GM19324 (cell line): ENCODE measurements at regions not wholly inside any gene's neighbourhood (a gene's known extent, or its start where the extent isn't known, plus 50 kb on each side); places are given as distances from the start of the nearest gene placed in this dataset.
"Not testable (repeated sequence)": the region's sequence is repeated elsewhere in the genome, so short reads cannot be mapped to it uniquely, and the experiment has no call there.

Source experiments
- ATAC-seq: cut with Tn5 transposase; IDR thresholded peaks from one replicate; pipeline ENCODE4 v1.9.1; 2021; ENCODE audit warnings: mild to moderate bottlenecking, moderate library complexity; ENCODE audit not compliant: unreplicated experiment, low FRiP score

DNA sequence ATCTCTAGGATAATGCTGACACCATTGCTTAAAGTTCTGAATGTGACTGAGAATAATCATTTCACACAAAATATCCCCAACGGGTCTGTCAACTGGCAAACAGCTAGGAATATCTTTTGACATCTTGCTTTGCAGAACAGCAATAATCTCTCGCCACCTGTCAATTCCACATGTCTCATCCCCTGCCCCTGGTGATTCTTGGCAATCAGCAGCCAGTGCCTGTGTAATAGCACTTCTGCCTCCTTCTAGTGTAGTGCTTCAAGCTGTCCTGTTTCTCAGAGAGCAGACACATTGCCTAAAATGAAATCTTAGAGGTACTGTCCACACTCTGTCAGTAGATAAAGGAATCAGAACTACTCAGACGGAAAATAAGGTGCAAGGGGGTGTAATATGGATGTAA lies 984.4 kb downstream of the LTN1 start:
- ATAC-seq = not testable (repeated sequence)

DNA sequence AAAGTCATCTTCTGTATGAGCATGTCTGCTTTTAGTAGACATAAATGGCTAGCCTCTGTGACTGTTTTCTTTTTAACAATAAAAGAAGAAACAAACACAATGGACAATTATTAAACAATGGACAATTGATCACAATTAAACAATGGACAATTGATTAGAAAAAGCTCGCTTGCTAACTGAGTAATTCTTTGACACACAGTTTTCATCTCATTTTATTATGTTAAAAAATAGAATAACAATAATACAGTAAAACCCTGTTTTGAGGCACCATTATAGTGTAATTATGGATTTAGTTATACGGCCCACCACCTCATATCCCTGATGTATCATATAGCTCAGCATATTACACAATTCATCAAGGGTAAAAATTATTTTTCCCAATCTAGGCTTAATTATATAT lies 989.0 kb downstream of the LTN1 start:
- ATAC-seq = not testable (repeated sequence)

DNA sequence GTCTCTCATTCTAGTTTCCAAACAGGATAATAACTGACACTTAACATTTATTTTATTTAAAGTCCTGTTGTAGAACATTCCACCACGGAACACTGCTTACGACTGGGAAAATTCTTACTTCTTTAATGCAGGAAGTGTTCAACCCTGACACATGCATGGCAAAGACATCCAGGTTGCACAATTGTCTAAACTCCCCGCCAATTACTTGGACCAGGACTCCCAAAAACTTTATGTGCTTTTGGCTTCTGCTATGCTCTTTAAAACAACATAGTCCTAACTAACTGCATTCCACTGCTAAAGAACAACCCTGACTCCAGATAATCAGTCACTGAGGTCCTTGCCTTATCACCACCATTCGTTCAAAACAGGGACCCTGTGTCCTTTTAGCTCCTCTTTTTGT lies 995.8 kb downstream of the LTN1 start:
- ATAC-seq = not testable (repeated sequence)

DNA sequence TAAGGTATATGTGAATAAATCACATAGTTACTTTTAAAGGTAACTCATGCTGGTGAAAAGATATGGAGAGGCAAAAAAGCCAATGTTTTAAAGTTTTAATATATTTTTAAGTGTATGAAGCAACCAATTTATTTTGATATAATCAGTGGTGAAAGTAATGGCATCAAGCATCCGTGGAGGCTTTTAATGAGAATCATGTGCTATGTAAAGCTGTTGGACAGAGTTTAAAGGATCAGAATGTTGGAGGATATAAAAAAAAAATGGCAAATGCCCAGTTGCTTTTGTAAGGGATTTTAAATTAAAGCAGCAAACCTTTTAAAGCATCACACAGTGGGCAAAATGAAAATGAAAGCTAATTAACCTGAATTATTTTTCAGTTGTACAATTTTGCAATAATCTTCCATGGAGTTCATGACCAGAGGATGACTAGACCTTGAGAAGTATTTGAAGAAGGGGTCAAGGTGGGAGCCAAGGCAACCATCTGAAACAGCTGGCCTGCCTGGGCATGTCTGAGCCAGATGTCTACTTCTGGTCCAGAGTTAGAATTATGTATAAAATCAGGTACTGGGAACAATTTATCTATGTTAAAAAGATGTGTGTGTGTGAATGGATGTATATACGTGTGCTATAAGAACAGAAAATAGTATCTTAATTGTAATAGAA lies 1007.9 kb downstream of the LTN1 start:
- ATAC-seq = not testable (repeated sequence)

DNA sequence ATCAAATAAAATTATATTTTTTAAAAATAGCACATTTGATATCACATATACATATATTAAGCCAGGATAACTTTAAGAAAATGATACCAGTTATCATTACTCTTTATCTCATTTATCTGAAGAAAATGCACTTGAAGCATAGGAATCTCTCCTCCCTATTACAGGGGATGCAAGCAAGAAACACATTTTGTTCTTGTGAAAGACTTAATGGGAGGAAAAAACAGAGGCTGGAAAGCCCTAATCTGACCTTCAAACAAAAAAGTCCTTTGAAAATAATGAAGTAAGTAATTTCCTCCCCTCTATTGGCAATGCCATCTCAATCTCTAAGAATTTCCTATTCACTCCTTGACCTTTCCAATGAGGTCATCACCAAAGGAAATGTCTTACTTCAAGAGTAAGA lies 1012.6 kb upstream of the ADAMTS5 start:
- not testable (repeated sequence) for ATAC-seq

DNA sequence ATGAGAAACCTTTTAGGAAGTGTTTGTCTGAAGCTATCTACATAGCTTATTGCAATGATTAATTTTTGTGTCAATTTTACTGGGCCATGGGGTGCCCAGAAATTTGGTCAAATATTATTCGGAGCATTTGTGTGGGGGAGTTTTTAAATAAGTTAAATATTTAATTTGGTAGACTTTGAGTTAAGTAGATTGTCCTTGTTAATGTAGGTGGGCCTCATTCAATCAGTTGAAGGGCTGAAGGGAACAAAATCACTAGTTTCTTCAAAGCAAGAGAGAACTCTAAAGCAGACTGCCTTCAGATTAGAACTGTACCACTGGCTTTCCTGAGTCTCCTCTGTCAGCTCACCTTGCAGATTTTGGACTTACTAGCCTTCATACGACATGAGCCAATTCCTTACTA lies 1008.6 kb upstream of the ADAMTS5 start:
- ATAC-seq = no peak

DNA sequence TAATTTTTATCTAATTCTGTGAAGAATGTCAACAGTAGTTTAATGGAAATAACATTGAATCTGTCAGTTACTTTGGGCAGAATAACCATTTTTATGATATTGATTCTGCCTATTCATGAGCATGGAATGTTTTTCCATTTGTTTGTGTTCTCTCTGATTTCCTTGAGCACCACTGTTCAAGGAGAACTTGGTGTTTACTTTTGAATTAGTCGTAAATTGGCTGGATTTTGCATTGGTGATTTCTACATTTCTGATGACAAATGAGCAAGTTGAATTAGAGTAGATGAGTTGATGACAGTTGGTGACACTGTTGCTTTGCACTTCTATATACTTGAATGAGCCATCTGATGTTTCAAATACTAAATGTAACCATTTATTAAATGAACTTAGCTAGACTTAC lies 1007.3 kb upstream of the ADAMTS5 start:
- ATAC-seq = not testable (repeated sequence)

DNA sequence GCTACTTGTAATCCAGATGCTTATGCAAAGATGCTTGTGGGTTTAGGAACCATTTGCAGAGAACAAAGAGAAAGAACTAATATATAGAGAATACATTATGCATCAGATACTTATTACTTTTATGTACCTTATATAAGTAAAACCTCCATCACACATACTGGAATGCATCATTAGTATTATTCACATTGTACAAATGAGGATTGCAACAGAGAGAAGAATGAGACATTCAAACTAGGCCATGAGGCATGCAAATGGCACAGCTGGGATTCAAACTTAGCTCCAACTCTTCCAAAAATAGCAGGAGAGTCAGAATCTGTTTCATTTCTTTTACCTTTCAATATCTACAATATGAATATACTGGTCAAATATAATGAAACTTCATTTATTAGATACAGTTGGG lies 1001.4 kb upstream of the ADAMTS5 start:
- ATAC-seq = not testable (repeated sequence)

DNA sequence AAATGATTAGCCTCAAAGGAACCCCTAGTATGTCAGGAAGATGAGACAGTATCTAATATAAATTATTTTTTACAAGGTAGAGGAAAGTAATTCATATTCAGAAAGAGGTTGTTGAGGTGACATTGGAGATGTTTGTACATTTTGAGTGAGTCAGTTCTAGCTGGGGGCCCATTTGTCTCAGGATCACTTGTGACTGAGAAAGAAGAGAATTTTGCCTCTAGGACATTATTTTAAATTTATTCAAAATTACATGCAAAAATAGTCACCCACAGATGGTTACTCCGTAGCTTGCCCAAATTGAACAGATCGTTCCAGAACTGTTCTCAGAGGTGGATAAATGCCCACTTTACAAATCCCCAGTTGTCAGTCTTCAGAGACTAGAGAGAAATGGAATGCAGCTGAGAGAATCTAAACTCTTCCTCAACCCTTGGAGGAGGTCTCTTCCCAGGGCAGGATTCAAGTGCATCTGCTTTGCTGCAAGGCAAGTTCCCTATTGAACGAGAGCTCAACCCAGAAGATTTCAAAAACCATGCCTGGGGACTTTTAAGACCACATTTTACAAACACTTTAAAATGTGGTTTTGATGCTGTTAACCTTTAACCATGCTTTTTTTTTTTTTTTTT lies 987.8 kb upstream of the ADAMTS5 start:
- ATAC-seq = no peak

DNA sequence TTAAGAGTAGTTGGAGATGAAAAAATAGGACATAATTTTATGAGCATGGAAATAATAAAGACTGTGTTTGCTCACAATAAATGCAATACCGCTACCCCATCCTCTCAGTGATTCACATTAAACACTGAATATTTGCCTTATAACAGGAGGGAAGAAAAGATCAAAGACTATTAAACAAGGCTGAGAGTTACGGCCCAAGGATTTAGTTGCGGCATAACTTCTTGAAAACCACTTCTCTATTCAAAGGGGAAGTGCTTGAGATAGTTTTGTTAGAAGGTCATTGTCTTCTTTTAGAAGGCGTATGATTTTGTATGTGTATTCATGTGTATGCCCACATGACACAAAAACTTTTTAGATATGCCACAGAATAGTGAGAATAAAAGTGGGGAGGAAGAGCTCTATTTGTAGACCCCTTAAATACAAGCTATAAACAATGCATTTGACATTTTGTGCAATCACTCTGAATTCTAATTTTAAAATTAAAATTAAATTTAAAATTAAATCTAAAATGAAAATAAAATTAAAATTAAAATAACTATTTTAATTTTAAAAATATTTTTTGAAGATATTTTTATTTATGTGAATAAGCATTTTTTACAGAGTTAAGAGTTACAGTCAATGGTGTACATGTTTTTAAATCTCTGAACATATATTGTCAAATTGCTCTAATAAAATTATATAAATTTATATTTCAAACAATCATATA lies 986.6 kb upstream of the ADAMTS5 start:
- ATAC-seq = no peak

DNA sequence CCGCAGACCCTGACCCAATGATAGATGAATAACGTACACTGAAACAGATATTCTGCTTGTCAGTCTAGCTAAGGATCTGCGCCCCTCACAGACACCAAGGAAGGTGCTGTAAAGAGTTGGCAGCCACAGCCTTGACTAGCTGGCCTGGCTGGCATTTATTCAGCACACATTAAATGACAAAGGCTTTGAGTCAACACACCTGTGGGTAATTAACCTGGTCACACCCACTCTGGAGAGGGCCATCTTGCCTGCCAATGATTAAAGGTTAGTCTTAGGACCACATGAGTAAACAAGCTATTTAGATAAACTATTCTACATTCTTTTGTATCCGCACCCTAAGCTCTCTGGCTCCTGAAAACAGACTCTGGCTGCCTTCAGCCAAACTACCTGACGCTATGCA lies 982.2 kb upstream of the ADAMTS5 start:
- not testable (repeated sequence) for ATAC-seq

DNA sequence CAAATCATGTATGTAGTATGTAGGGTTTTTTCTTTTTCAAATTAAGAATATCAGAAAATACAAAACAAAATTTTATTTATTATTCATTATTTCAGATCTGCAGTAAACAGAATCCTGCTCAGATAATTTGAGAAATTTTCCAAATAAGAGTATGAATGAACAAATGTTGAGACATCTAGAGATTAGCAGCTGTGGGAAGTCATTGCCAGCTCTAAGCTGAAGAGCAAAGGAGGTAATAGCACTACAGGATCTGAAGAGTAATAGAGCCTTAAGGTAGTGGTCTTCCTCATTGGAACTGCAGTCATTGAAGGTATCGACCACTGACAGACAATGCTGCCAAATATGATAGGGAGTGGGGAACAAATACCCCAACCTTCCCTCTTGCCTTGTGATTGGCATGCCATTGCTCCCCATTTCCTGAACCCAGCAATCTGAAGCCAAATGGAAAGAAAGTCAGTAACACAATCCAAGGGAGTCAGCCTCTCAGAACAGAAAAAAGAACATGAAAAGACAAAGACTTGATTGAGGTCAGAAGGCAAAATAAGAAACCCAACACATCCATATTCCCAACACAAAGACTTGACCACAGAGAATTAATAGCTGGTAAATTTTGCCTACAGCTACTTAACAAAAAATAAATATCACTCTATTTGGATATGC lies 963.4 kb upstream of the ADAMTS5 start:
- not testable (repeated sequence) for ATAC-seq

DNA sequence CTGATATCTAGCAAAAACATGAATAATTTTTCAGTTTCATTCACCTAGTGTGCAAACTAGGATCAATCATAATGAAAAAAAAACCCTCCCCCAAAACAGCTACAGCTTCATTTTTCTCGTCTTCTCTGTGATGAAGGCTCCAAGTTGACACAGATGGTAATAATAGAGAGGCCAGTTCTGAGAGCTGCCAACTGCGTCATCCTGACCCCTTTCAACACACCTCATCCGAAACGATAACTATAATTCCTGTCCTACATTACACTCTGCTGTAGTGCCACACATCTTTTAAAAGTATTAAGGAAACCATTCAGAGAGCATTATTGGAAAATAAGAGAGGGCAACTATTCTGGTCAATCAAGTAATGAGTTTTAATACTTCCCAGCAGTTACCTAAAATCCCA lies 962.3 kb upstream of the ADAMTS5 start:
- not testable (repeated sequence) for ATAC-seq

DNA sequence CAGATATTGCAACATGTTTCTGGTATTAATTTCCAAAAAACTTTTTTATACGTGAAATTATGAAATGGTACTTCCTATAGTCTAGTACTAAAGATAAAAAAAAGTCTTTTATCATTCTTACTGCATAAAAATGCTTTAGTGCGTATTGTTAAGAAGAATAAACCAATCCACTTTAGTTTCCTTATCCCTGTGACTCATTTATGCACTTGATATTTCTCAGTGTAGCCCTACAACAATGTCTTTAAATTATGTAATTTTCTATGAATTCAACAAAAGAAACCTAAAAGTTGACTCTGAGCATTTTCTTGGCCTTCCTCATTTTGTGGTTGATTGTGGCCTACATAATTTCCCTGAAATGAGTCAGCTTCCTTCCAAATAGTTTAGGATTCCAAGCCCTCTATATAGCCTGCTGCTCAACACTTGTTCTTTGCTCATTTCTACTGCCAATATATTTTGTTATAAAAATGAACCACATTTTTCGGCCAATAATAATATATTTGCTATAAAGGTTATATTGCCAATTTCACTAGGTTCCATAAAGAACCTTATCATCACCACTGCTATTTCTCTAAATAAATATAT lies 961.7 kb upstream of the ADAMTS5 start:
- not testable (repeated sequence) for ATAC-seq

DNA sequence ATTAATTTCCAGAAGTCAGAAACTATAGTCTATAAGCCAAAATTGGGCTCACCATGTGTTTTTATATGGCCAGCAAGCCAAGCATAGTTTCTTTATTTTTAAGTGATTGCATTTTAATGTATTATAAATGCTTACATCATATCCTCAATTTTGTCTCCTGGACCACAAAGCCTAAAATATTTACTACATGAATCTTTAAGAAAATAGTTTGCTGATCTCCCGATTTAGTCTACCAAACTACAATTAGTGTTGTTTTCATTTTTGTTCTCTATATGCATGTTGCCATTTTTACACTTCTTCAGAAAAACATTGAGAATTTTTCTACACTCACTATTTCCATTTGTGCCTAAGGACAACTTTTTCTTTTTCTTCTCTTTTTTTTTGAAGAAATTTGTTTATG lies 954.5 kb upstream of the ADAMTS5 start:
- not testable (repeated sequence) for ATAC-seq

DNA sequence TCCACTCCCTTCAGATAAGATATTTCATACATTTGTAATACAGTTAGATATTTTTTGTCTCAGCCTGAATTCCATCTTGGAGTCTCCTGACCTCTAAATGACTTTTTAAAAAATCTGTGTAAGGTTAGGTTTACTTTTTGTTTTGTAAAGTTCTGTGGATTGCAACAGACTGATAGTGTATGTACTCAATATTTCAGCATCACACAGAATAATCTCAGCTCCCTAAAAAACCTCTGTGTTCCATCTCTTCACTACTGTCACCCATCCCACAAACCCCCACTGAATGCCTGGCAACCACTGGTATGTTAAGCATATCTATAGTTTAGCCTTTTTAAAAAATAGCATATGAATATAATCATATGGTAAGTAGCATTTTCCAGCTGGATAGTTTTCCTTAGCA lies 951.1 kb upstream of the ADAMTS5 start:
- ATAC-seq = not testable (repeated sequence)

DNA sequence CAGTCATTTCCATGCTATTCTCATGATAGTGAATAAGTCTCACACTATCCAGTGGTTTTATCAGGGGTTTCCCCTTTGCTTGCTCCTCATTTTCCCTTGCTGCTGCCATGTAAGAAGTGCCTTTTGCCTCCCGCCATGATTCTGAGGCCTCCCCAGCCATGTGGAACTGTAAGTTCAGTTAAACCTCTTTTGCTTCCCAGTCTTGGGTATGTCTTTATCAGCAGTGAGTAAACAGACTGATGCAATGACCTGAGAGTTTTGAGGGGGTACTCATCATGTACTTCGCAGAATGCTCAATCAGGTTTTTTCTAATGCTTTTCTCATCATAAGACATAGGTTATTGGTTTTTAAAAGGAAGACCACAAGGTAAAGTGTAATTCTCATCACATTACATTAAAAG lies 949.4 kb upstream of the ADAMTS5 start:
- not testable (repeated sequence) for ATAC-seq

DNA sequence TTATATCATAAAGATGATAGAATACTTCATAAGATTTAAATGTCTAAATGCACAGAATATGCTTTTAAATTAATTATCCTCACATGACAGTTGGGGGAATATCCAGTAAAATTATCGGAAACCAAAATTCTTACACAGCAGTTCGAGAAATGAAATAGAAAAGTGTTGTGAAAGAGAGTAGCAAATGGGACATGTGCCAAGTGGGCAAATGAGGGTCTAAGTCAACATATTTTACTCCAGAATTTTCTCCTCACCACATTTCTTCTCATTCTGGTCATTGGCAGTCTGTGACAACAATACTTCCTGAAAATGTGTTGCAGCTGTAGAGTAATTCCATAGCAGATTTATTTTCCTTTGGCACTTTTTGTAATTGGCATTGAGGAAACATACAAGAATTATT lies 945.2 kb upstream of the ADAMTS5 start:
- not testable (repeated sequence) for ATAC-seq

DNA sequence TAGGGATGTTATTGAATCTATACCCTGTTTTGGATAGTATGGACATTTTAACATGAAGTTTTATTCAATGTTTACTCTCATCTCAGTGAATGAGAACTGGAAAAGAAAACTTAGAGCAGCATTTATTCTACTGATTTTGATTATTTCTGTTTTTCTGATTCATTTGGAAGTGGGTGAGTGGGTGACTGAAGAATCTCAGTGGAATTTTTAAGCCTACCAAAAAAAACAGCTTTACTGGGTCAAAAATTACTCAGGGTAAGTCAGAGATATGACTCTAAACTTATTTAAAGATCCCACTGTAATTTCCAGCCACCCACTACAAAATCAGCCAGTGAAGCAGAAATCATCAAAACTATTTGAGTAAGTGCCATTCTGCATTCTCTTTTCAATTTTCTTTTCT lies 942.6 kb upstream of the ADAMTS5 start:
- ATAC-seq = not testable (repeated sequence)

DNA sequence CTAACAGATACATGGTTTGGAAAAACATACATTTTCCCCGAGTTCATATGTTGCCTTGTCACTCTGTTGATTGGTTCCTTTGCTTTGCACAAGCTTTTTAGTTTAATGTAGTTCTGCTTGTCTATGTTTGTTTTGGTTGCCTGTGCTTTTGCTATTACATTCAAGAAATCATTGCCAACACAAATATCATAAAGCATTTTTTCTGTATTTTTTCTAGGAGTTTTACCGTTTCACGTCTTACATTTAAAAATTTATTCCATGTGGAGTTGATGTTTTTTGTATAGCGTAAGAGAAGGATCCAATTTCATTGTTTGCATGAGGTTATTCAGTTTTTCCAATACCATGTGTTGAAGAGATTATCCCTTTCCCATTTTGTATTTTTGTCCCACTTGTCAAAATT lies 941.9 kb upstream of the ADAMTS5 start:
- ATAC-seq = not testable (repeated sequence)

DNA sequence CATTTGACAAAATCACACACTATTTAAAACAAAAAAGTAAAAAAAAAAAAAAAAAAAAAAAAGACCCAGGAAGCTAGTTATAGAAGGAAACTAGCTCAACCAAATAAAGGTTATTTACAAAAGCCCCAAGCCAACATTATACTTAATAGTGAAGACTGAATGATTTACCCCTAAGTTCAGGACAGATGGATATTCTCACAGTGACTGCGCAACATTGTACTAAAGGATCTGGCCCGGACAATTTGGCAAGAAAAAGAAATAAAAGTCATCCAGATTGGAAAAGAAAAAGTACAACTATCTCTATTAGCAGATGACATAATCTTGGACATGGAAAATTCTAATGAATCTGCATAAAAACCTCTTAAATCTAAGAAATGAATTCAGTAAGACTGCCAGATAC lies 936.0 kb upstream of the ADAMTS5 start:
- not testable (repeated sequence) for ATAC-seq
